ENCODE measurements at regions not wholly inside any gene's neighbourhood (a gene's known extent, or its start where the extent isn't known, plus 50 kb on each side); places are given as distances from the start of the nearest gene placed in this dataset.

- H4K20me1 ChIP-seq (ENCODE audit: insufficient read depth, low read length), result no peaks in the 10 kb centered on the region
Measured at GRCh38 chr2:7972670-7973069, 709.2 kb upstream of the ID2 start.

GRCh38 chr2:7973801-7974480 lies 707.9 kb upstream of the ID2 start:
- H3K27me3 ChIP-seq (replicated peaks; ENCODE audit: insufficient read depth, low read length), result no peaks in the 10 kb centered on the region
- H3K27ac ChIP-seq (ENCODE audit: low read length), result no peak overlapping the region
- no peaks in the 10 kb centered on the region for H3K9me3 ChIP-seq (replicated peaks; ENCODE audit: insufficient read depth, low read length)
- no peak overlapping the region for H3K4me2 ChIP-seq (ENCODE audit: low read depth, low read length)
- H3K36me3 ChIP-seq (replicated peaks; ENCODE audit: insufficient read depth, low read length), result no peaks in the 10 kb centered on the region
- no peak overlapping the region for H3K9ac ChIP-seq (ENCODE audit: low read length)
- H4K20me1 ChIP-seq (ENCODE audit: insufficient read depth, low read length), result no peaks in the 10 kb centered on the region
- no peaks in the 10 kb centered on the region for H3K9me2 ChIP-seq (replicated peaks; ENCODE audit: insufficient read depth, low read length)
- H3K4me3 ChIP-seq (ENCODE audit: low read length), result no peak overlapping the region
- DNase-seq, result no peak
- TF ChIP-seq EZH2 (optimal IDR thresholded peaks at IDR 0.05; ENCODE audit: low read depth, low read length), result no peak
- no peak for TF ChIP-seq CTCF (IDR thresholded peaks at IDR 0.05; ENCODE audit: low read length)
- TF ChIP-seq EZH2phosphoT487 (IDR thresholded peaks at IDR 0.05; ENCODE audit: low read length), result no peak
- no peaks in the 10 kb centered on the region for H3F3A ChIP-seq (ENCODE audit: insufficient read depth, low read length)
- no peaks in the 10 kb centered on the region for H3K79me2 ChIP-seq (ENCODE audit: low read length)
- no peaks in the 10 kb centered on the region for H3K4me1 ChIP-seq (ENCODE audit: low read length)
- no peak overlapping the region for H2AFZ ChIP-seq (ENCODE audit: low read length)

More at GRCh38 chr2:7972670-7973069, 709.2 kb upstream of the ID2 start:
- H3K9me3 ChIP-seq (replicated peaks; ENCODE audit: insufficient read depth, low read length), result no peaks in the 10 kb centered on the region
- no peak overlapping the region for H2AFZ ChIP-seq (ENCODE audit: low read length)
- H3K27ac ChIP-seq (ENCODE audit: low read length), result no peak overlapping the region
- DNase-seq, result no peak
- H3K27me3 ChIP-seq (replicated peaks; ENCODE audit: insufficient read depth, low read length), result no peaks in the 10 kb centered on the region
- no peaks in the 10 kb centered on the region for H3K9me2 ChIP-seq (replicated peaks; ENCODE audit: insufficient read depth, low read length)
- H3K9ac ChIP-seq (ENCODE audit: low read length), result no peak overlapping the region
- no peak for TF ChIP-seq EZH2phosphoT487 (IDR thresholded peaks at IDR 0.05; ENCODE audit: low read length)
- TF ChIP-seq CTCF (IDR thresholded peaks at IDR 0.05; ENCODE audit: low read length), result no peak
- TF ChIP-seq EZH2 (optimal IDR thresholded peaks at IDR 0.05; ENCODE audit: low read depth, low read length), result no peak
- no peaks in the 10 kb centered on the region for H3K36me3 ChIP-seq (replicated peaks; ENCODE audit: insufficient read depth, low read length)
- no peak overlapping the region for H3K4me3 ChIP-seq (ENCODE audit: low read length)
- no peak overlapping the region for H3K4me2 ChIP-seq (ENCODE audit: low read depth, low read length)
- H3F3A ChIP-seq (ENCODE audit: insufficient read depth, low read length), result no peaks in the 10 kb centered on the region
- no peaks in the 10 kb centered on the region for H3K79me2 ChIP-seq (ENCODE audit: low read length)
- no peaks in the 10 kb centered on the region for H3K4me1 ChIP-seq (ENCODE audit: low read length)

- H3K27ac ChIP-seq (ENCODE audit: low read length), result no peak overlapping the region
- no peaks in the 10 kb centered on the region for H3K9me2 ChIP-seq (replicated peaks; ENCODE audit: insufficient read depth, low read length)
- no peaks in the 10 kb centered on the region for H3K27me3 ChIP-seq (replicated peaks; ENCODE audit: insufficient read depth, low read length)
- no peaks in the 10 kb centered on the region for H3K36me3 ChIP-seq (replicated peaks; ENCODE audit: insufficient read depth, low read length)
- no peak overlapping the region for H3K4me3 ChIP-seq (ENCODE audit: low read length)
- no peaks in the 10 kb centered on the region for H4K20me1 ChIP-seq (ENCODE audit: insufficient read depth, low read length)
- no peak for TF ChIP-seq EZH2 (optimal IDR thresholded peaks at IDR 0.05; ENCODE audit: low read depth, low read length)
- no peak for DNase-seq
- H3K79me2 ChIP-seq (ENCODE audit: low read length), result no peaks in the 10 kb centered on the region
- H3K4me1 ChIP-seq (ENCODE audit: low read length), result no peaks in the 10 kb centered on the region
- no peaks in the 10 kb centered on the region for H3F3A ChIP-seq (ENCODE audit: insufficient read depth, low read length)
- H2AFZ ChIP-seq (ENCODE audit: low read length), result no peak overlapping the region
- H3K4me2 ChIP-seq (ENCODE audit: low read depth, low read length), result no peak overlapping the region
- no peaks in the 10 kb centered on the region for H3K9me3 ChIP-seq (replicated peaks; ENCODE audit: insufficient read depth, low read length)
- H3K9ac ChIP-seq (ENCODE audit: low read length), result no peak overlapping the region
Measured at GRCh38 chr2:7974936-7975335, 706.9 kb upstream of the ID2 start.

- Histone ChIP-seq H3F3A (ENCODE audit: insufficient read depth, low read length) (no peaks in the 10 kb centered on the region), H3K4me2 (ENCODE audit: low read depth, low read length) (no peak overlapping the region), H3K4me1 (ENCODE audit: low read length) (no peaks in the 10 kb centered on the region), H3K9ac (ENCODE audit: low read length) (no peak overlapping the region), H3K9me2 (replicated peaks; ENCODE audit: insufficient read depth, low read length) (no peaks in the 10 kb centered on the region), H3K9me3 (replicated peaks; ENCODE audit: insufficient read depth, low read length) (no peaks in the 10 kb centered on the region), H2AFZ (ENCODE audit: low read length) (no peak overlapping the region), H3K79me2 (ENCODE audit: low read length) (no peaks in the 10 kb centered on the region), H3K36me3 (replicated peaks; ENCODE audit: insufficient read depth, low read length) (no peaks in the 10 kb centered on the region), H3K27me3 (replicated peaks; ENCODE audit: insufficient read depth, low read length) (no peaks in the 10 kb centered on the region), H3K4me3 (ENCODE audit: low read length) (no peak overlapping the region), H3K27ac (ENCODE audit: low read length) (no peak overlapping the region), H4K20me1 (ENCODE audit: insufficient read depth, low read length) (no peaks in the 10 kb centered on the region)
- TF ChIP-seq EZH2phosphoT487 (IDR thresholded peaks at IDR 0.05; ENCODE audit: low read length) (no peak), EZH2 (optimal IDR thresholded peaks at IDR 0.05; ENCODE audit: low read depth, low read length) (no peak), CTCF (IDR thresholded peaks at IDR 0.05; ENCODE audit: low read length) (no peak)
- DNase-seq, result no peak
Measured at GRCh38 chr2:7976206-7976605, 705.6 kb upstream of the ID2 start.
